Lower leg skin (tissue), 4 donors: ENCODE measurements at regions not wholly inside any gene's neighbourhood (a gene's known extent, or its start where the extent isn't known, plus 50 kb on each side); places are given as distances from the start of the nearest gene placed in this dataset.

Source experiments
- DNase-seq, 2 donors: peaks; one replicate each; pipeline ENCODE4 v3.0.0-alpha.2; 2019; ENCODE audit warnings: low spot score in 2 of 2
- H3K4me3 ChIP-seq: fragments of 200-600 bp; sonication (generic); 2 replicates; pipeline ENCODE4 v1.5.1; 2017; ENCODE audit warnings: mild to moderate bottlenecking, low read depth; ENCODE audit not compliant: poor library complexity, severe bottlenecking
- CTCF ChIP-seq, 3 donors: fragments of 450-650 bp; IDR thresholded peaks; one replicate each; pipeline ENCODE4 v1.5.1; 2016; ENCODE audit warnings: antibody characterized with exemption in 3 of 3, mild to moderate bottlenecking in 3 of 3, moderate library complexity in 2 of 3
- POLR2A ChIP-seq, 2 donors: fragments of 450-650 bp; IDR thresholded peaks; one replicate each; pipeline ENCODE4 v1.6.1; 2016 to 2017; ENCODE audit warnings: antibody characterized with exemption in 2 of 2, mild to moderate bottlenecking in 1 of 2, moderate library complexity in 1 of 2
- WGBS, 2 donors: methylation state at CpG; one replicate each; pipeline ENCODE4 v1.1.5; 2018; 5-methylcytosine and 5-hydroxymethylcytosine counted together
- intact Hi-C: fragments of 100-400 bp; cut with DNase I; formaldehyde crosslinking; loops from one replicate; pipeline ENCODE4 v1.15.0; 2023; ENCODE audit warnings: low total_unique reads

DNA sequence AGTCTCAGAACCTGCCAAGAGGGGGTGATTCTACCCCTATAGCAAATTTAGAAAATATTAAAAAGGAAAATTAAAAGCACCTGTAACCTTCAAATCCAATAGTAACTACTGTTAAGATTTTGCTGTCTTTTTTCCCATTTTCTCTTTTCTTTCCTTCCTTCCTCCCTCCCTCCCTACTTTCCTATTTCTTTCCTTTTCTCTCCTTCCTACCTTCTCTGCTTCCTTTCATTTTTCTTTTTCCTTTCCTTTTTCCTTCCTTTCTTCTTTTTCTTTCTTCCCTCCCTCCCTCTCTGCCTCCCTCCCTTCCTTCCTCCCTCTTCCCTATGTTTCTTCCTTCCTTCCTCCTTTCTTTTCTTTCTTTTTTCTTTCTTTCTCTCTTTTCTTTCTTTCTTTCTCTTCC, 120.2 kb upstream of the KCTD7 start:
- no peak overlapping the region for H3K4me3 ChIP-seq
- DNase-seq, result no peak
- TF ChIP-seq CTCF (IDR thresholded peaks at IDR 0.05), result no peak
- TF ChIP-seq POLR2A (IDR thresholded peaks at IDR 0.05), result no peak
- intact Hi-C loops, result no loop called here

DNA sequence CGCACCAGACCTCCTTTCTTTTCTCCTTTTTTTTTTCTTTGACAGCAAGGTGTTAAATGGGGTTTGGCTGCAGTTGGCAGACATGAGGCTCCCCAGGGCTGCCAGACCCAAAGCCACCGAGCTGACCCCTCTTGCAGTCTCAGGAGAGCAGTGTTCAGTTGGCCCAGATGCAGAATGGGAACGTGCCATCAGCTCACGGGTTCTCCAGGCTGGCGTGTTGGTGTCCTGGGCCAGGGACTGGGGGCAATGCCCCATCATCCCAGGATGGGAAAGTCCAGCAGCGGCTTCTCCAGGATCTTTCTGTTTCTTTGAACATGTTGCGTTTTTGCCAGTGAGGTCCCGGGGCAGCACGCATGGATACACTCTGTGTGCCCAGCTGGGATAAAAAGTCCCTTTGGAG, 114.6 kb upstream of the KCTD7 start:
- H3K4me3 ChIP-seq, result no peak overlapping the region
- intact Hi-C loops, result no loop called here
- 66 to 83% methylated on average over 9 of the region's 9 CpGs for WGBS, 2 donors
- no peak for DNase-seq
- TF ChIP-seq POLR2A (IDR thresholded peaks at IDR 0.05), result no peak
- no peak for TF ChIP-seq CTCF (IDR thresholded peaks at IDR 0.05)

DNA sequence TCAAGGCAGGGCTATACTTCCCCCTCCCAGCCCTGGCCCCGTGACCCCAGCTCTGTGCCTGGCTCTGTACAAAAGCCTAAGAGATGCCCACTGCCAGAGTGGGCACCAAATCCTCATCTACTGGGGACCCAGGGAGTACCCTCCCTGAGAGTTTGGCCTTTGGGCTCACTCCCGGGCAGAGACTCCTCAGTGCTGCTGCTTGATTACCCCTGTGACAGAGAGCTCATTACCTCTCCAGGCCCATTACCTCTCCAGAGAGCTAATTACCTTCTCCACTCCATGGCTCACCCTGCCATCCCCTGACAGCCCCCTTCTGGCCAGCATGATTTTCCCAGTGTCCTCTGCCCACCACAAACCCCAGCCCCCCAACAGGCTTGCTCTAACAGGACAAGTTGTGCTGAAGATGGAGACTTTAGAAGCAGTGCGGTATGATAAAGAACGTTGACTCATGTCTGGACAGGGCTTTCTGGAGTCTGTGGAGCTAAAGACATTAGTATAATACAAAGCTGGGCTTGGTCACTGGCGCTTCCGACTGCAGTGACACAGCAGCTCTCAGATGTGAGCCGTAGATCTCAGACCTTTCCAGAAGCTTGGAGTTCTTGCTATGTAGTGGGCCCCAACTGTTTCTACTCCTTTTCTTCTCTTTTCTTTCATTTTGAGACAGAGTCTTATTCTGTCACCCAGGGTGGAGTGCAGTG, 111.3 kb upstream of the KCTD7 start:
- DNase-seq, result no peak
- WGBS, 2 donors, result 76 to 80% methylated on average over 7 of the region's 7 CpGs
- no peak for TF ChIP-seq POLR2A (IDR thresholded peaks at IDR 0.05)
- no peak for TF ChIP-seq CTCF (IDR thresholded peaks at IDR 0.05)
- intact Hi-C loops, result no loop called here
- H3K4me3 ChIP-seq, result no peak overlapping the region

DNA sequence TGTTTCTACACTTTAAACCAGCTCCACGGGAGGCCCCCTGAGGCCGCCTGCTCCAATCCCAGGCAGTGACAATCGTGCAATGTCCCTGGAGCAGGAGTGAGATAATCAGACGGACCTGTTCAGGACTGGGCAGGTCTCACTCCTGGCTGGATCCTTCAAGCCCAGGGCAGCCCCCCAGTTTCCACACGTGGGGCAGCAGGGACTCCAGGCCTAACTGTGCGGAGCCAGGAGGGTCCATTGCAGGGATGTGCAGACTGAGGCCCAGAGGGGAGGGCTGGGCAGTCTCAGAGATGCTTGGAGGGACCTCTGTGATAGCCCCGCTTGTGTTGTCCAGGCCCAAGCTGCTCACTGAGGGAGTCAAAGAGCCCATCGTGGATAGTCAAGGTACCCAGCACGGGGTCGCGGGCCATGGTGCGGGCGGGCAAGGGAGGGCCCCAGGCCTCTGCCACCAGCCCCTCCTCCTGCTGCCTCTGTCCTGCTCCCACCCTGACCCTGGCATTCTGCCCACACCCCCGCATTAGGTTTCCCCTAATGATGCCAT, 110.5 kb upstream of the KCTD7 start:
- 76 to 79% methylated on average over 13 to 14 of the region's 14 CpGs for WGBS, 2 donors
- no peak for DNase-seq
- no peak overlapping the region for H3K4me3 ChIP-seq
- intact Hi-C loops, result no loop called here
- TF ChIP-seq CTCF (IDR thresholded peaks at IDR 0.05), result no peak
- no peak for TF ChIP-seq POLR2A (IDR thresholded peaks at IDR 0.05)

- TF ChIP-seq CTCF (IDR thresholded peaks at IDR 0.05) (no peak), POLR2A (IDR thresholded peaks at IDR 0.05) (no peak)
- H3K4me3 ChIP-seq, result no peak overlapping the region
- DNase-seq, result no peak
- WGBS, 2 donors, result 91 to 93% methylated on average over 4 of the region's 4 CpGs
- intact Hi-C loops, result no loop called here
Measured at GRCh38 chr7:66521675-66522074, 107.0 kb upstream of the KCTD7 start.

DNA sequence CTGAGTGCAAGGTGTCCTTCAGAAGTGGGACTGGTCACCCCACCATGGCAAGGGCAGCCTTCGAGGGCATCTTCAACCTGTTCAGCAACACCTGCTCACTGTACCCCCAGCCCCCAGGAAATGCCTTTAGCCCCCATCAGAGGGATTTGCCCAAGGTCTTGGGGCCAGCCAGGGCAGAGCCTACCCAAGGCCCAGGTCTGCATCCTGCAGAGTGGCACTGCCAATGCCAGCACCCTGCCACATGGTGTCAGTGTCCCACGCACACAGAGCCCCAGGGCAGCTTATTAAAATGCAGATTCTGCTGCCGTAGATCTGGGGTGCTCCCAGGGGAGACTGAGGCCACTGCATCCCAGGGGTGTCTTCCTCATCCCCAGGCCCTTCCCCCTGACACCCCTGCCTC, 106.2 kb upstream of the KCTD7 start:
- DNase-seq, result no peak
- no peak overlapping the region for H3K4me3 ChIP-seq
- intact Hi-C loops, result no loop called here
- WGBS, 2 donors, result 25 to 52% methylated on average over 2 to 3 of the region's 3 CpGs
- no peak for TF ChIP-seq POLR2A (IDR thresholded peaks at IDR 0.05)
